Parathyroid adenoma (tissue), 2 donors: ENCODE measurements at regions not wholly inside any gene's neighbourhood (a gene's known extent, or its start where the extent isn't known, plus 50 kb on each side); places are given as distances from the start of the nearest gene placed in this dataset.

Experiments used
- H2AFZ ChIP-seq: fragments of 300-600 bp; sonication (generic); one replicate; pipeline ENCODE4 v1.7.0; 2017; ENCODE audit warnings: antibody characterized with exemption, mild to moderate bottlenecking
- H3K27ac ChIP-seq: fragments of 300-600 bp; sonication (generic); one replicate; pipeline ENCODE4 v1.7.0; 2017
- H3K27me3 ChIP-seq: fragments of 300-600 bp; sonication (generic); one replicate; pipeline ENCODE4 v1.7.0; 2017; ENCODE audit warnings: low read length; ENCODE audit not compliant: control insufficient read depth, insufficient read depth
- H3K36me3 ChIP-seq: fragments of 300-600 bp; sonication (generic); one replicate; pipeline ENCODE4 v1.7.0; 2017; ENCODE audit warnings: low read length; ENCODE audit not compliant: control insufficient read depth, insufficient read depth
- H3K4me1 ChIP-seq: fragments of 300-600 bp; sonication (generic); one replicate; pipeline ENCODE4 v1.7.0; 2017; ENCODE audit warnings: control low read depth
- H3K4me2 ChIP-seq: fragments of 300-600 bp; sonication (generic); one replicate; pipeline ENCODE4 v1.7.0; 2017; ENCODE audit warnings: low read length
- H3K4me3 ChIP-seq: fragments of 300-600 bp; sonication (generic); one replicate; pipeline ENCODE4 v1.7.0; 2017; ENCODE audit warnings: low read depth, low read length
- H3K79me2 ChIP-seq: fragments of 300-600 bp; sonication (generic); one replicate; pipeline ENCODE4 v1.7.0; 2017; ENCODE audit warnings: control low read depth
- H3K9ac ChIP-seq: fragments of 300-600 bp; sonication (generic); one replicate; pipeline ENCODE4 v1.7.0; 2017; ENCODE audit warnings: mild to moderate bottlenecking
- H3K9me3 ChIP-seq: fragments of 300-600 bp; sonication (generic); one replicate; pipeline ENCODE4 v1.7.0; 2017; ENCODE audit warnings: low read length; ENCODE audit not compliant: control insufficient read depth
- TF ChIP-seq, protein P1 (sequence below): fragments of 300-600 bp; sonication (generic); IDR thresholded peaks from one replicate; pipeline ENCODE4 v1.7.0; 2017; ENCODE audit warnings: antibody characterized with exemption, mild to moderate bottlenecking
- donor health status: primary hyperparathyroidism.

DNA sequence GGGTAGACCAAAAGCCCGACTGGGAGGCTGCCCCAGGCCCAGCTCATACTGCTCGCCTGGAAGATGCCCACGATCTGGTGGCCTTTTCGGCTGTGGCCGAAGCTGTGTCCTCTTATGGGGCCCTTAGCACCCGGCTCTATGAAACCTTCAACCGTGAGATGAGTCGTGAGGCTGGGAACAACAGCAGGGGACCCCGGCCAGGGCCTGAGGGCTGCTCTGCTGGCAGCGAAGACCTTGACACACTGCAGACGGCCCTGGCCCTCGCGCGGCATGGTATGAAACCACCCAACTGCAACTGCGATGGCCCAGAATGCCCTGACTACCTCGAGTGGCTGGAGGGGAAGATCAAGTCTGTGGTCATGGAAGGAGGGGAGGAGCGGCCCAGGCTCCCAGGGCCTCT, 61.7 kb downstream of the TET3 start:
- H3K4me1 ChIP-seq: no peaks in the 10 kb centered on the region
- H3K4me2 ChIP-seq: no peak overlapping the region
- no peak overlapping the region for H3K4me3 ChIP-seq
- H3K27me3 ChIP-seq: no peaks in the 10 kb centered on the region
- H3K79me2 ChIP-seq: no peaks in the 10 kb centered on the region
- TF ChIP-seq, protein P1, sequence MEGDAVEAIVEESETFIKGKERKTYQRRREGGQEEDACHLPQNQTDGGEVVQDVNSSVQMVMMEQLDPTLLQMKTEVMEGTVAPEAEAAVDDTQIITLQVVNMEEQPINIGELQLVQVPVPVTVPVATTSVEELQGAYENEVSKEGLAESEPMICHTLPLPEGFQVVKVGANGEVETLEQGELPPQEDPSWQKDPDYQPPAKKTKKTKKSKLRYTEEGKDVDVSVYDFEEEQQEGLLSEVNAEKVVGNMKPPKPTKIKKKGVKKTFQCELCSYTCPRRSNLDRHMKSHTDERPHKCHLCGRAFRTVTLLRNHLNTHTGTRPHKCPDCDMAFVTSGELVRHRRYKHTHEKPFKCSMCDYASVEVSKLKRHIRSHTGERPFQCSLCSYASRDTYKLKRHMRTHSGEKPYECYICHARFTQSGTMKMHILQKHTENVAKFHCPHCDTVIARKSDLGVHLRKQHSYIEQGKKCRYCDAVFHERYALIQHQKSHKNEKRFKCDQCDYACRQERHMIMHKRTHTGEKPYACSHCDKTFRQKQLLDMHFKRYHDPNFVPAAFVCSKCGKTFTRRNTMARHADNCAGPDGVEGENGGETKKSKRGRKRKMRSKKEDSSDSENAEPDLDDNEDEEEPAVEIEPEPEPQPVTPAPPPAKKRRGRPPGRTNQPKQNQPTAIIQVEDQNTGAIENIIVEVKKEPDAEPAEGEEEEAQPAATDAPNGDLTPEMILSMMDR: no peak
- H3K9me3 ChIP-seq: no peaks in the 10 kb centered on the region
- H3K9ac ChIP-seq: no peak overlapping the region
- H2AFZ ChIP-seq: no peak overlapping the region
- H3K36me3 ChIP-seq: no peaks in the 10 kb centered on the region
- no peak overlapping the region for H3K27ac ChIP-seq

DNA sequence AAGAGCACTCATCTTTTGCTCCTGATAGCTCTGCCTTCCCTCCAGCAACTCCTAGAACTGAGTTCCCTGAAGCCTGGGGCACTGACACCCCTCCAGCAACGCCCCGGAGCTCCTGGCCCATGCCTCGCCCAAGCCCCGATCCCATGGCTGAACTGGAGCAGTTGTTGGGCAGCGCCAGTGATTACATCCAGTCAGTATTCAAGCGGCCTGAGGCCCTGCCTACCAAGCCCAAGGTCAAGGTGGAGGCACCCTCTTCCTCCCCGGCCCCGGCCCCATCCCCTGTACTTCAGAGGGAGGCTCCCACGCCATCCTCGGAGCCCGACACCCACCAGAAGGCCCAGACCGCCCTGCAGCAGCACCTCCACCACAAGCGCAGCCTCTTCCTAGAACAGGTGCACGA, 62.4 kb downstream of the TET3 start:
- TF ChIP-seq, protein P1: no peak
- no peaks in the 10 kb centered on the region for H3K36me3 ChIP-seq
- no peak overlapping the region for H3K4me3 ChIP-seq
- H3K79me2 ChIP-seq: peaks cover 2% of the 10 kb centered on the region
- no peak overlapping the region for H3K9ac ChIP-seq
- no peak overlapping the region for H3K4me2 ChIP-seq
- no peaks in the 10 kb centered on the region for H3K27me3 ChIP-seq
- H3K4me1 ChIP-seq: no peaks in the 10 kb centered on the region
- H2AFZ ChIP-seq: no peak overlapping the region
- H3K9me3 ChIP-seq: no peaks in the 10 kb centered on the region
- H3K27ac ChIP-seq: no peak overlapping the region

DNA sequence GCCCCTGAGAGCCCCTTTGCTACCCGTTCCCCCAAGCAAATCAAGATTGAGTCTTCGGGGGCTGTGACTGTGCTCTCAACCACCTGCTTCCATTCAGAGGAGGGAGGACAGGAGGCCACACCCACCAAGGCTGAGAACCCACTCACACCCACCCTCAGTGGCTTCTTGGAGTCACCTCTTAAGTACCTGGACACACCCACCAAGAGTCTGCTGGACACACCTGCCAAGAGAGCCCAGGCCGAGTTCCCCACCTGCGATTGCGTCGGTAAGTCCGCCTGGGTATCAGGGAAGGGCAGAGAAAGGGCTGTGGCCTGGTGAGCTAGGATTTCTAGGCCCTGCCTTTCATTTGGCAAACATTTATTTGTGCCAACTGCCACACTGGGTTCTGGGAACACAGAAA, 63.4 kb downstream of the TET3 start:
- Histone ChIP-seq H2AFZ (no peak overlapping the region), H3K79me2 (peaks cover 2% of the 10 kb centered on the region), H3K9me3 (no peaks in the 10 kb centered on the region), H3K27me3 (no peaks in the 10 kb centered on the region), H3K36me3 (no peaks in the 10 kb centered on the region), H3K9ac (no peak overlapping the region), H3K4me1 (no peaks in the 10 kb centered on the region), H3K4me2 (no peak overlapping the region), H3K4me3 (no peak overlapping the region), H3K27ac (no peak overlapping the region)
- TF ChIP-seq, protein P1: no peak

DNA sequence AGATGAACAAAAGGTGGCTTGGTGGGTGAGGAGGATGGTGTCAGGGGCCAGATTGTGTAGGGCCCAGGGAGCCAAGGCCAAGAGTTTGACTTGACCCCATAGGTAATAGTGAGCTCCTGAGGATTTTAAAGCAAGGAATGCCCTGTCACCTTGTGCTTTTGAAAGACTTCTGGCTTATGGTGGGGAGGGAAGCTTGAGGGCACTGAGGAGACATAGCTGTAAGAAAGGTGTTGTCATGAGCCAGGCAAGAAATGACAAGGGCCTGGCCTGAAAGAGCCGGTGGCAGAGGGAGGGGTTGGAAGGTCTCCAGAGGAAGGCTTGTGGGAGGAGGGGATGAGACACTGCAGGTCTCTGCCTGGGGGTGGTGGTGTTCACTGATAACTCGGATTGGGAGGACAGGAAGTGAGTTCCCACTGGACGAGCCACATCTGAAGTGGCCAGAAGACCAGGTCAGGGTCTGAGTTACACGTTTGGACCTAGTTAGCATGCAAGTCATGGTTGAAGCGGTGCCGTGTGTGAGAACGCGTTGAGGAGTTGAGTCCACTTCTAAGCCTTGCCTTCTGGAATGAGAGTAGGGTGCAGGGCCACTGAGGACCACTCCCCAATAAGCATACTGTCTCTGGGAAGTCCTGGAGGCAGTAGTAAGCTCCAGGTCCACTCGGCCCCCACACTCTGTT, 64.3 kb downstream of the TET3 start:
- H3K9me3 ChIP-seq: no peaks in the 10 kb centered on the region
- H3K4me2 ChIP-seq: no peak overlapping the region
- no peak overlapping the region for H3K4me3 ChIP-seq
- no peak overlapping the region for H2AFZ ChIP-seq
- no peak overlapping the region for H3K9ac ChIP-seq
- peaks cover 2% of the 10 kb centered on the region for H3K79me2 ChIP-seq
- no peaks in the 10 kb centered on the region for H3K36me3 ChIP-seq
- H3K27ac ChIP-seq: no peak overlapping the region
- no peaks in the 10 kb centered on the region for H3K4me1 ChIP-seq
- H3K27me3 ChIP-seq: no peaks in the 10 kb centered on the region
- TF ChIP-seq, protein P1: no peak

DNA sequence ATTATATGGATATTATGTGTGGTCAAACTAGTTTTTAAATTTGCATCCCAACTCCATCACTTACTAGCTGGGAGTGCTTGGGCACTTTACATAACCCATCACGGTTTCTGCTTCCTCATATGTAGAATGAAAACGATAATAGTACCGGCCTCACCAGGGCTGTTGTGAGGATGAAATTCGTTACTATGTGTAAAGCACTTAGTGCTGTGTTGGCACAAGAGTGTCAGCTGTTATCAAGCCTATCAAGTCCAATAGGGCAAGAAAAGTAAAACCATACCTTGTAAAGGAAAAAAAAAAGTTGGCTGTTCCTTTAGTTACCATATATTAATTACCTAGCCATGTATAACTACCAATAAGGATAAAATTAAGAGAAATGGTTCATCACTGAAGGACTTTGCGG, 65.4 kb downstream of the TET3 start:
- Histone ChIP-seq H3K27me3 (no peaks in the 10 kb centered on the region), H3K4me1 (no peaks in the 10 kb centered on the region), H3K27ac (no peak overlapping the region), H3K36me3 (no peaks in the 10 kb centered on the region), H2AFZ (no peak overlapping the region), H3K4me3 (no peak overlapping the region), H3K9ac (no peak overlapping the region), H3K79me2 (peaks cover 2% of the 10 kb centered on the region), H3K4me2 (no peak overlapping the region), H3K9me3 (no peaks in the 10 kb centered on the region)
- TF ChIP-seq, protein P1: no peak
